ENCODE measurements at regions not wholly inside any gene's neighbourhood (a gene's known extent, or its start where the extent isn't known, plus 50 kb on each side); places are given as distances from the start of the nearest gene placed in this dataset.

DNA sequence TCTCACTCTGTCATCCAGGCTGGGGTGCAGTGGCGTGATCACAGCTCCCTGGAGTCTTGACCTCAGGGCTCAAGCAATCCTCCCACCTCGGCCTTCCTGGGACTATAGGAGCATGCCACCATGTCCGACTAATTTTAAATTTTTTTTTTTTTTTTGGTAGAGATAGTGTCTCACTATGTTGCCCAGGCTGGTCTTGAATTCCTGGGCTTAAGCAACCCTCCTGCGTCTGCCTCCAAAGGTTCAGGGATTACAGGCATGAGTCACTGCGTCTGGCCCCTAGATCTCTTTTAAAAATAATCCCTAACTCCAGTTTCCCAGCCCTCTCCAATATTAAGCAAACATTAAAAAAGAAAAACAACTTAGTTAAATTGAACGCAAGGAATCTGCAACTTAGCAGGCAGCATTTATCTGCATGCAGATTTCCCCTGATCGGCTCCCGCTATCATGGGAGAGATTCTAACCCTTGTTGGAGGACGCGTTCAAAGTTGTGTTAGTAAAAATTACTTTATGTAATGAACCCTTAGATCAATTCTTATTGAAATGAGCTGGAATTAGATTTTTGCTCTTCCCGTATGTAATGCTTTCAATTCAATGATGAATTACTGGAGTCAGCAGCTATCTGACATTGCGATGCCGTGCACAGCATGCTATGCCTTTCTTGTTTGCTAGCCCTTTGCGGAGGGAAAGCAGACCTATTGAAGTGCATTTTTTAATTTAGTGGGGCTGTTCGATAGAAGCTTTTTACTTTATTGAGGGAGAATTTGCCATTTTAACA is 171.7 kb downstream of the HAPSTR1 start:
- no peak for TF ChIP-seq EZH2 (IDR thresholded peaks at IDR 0.05; ENCODE audit: borderline replicate concordance, low read depth, low read length, severe bottlenecking)
- TF ChIP-seq, protein P1, sequence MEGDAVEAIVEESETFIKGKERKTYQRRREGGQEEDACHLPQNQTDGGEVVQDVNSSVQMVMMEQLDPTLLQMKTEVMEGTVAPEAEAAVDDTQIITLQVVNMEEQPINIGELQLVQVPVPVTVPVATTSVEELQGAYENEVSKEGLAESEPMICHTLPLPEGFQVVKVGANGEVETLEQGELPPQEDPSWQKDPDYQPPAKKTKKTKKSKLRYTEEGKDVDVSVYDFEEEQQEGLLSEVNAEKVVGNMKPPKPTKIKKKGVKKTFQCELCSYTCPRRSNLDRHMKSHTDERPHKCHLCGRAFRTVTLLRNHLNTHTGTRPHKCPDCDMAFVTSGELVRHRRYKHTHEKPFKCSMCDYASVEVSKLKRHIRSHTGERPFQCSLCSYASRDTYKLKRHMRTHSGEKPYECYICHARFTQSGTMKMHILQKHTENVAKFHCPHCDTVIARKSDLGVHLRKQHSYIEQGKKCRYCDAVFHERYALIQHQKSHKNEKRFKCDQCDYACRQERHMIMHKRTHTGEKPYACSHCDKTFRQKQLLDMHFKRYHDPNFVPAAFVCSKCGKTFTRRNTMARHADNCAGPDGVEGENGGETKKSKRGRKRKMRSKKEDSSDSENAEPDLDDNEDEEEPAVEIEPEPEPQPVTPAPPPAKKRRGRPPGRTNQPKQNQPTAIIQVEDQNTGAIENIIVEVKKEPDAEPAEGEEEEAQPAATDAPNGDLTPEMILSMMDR (IDR thresholded peaks at IDR 0.05; ENCODE audit: borderline replicate concordance, extremely low read depth, low read length, poor library complexity, severe bottlenecking), result no peak

Measured in DND-41 (cell line).